Activated CD4-positive, alpha-beta T cell treated with anti-CD3 and anti-CD28 coated beads, Interleukin-10, Interleukin-2, amounts not matched to agents 100 ng/mL and 50 ng/mL, durations not matched to agents 16 hours and 8 hours (primary cell): ENCODE measurements at regions not wholly inside any gene's neighbourhood (a gene's known extent, or its start where the extent isn't known, plus 50 kb on each side); places are given as distances from the start of the nearest gene placed in this dataset.
"Not testable (repeated sequence)": the region's sequence is repeated elsewhere in the genome, so short reads cannot be mapped to it uniquely, and the experiment has no call there.

ENCODE experiments used
- DNase-seq: peaks from one replicate; pipeline ENCODE4 v3.0.0-alpha.2; 2020

- DNase-seq = no peak
Measured at GRCh38 chr11:81870066-81870412, 863.6 kb downstream of the FAM181B start.

- peak; percentile 95 for DNase-seq
Measured at GRCh38 chr11:81869351-81870065, 864.2 kb downstream of the FAM181B start.

- no peak for DNase-seq
Measured at GRCh38 chr11:81866896-81867295, 866.8 kb downstream of the FAM181B start.

- no peak for DNase-seq
Measured at GRCh38 chr11:81857386-81857785, 876.3 kb downstream of the FAM181B start.

GRCh38 chr11:81853791-81854190, 879.9 kb downstream of the FAM181B start:
- no peak for DNase-seq

GRCh38 chr11:81852896-81853295, 880.8 kb downstream of the FAM181B start:
- DNase-seq = no peak

GRCh38 chr11:81840380-81840779, 893.3 kb downstream of the FAM181B start:
- DNase-seq = no peak

GRCh38 chr11:81839976-81840375, 893.7 kb downstream of the FAM181B start:
- DNase-seq = no peak

- no peak for DNase-seq
Measured at GRCh38 chr11:81839016-81839415, 894.6 kb downstream of the FAM181B start.

- no peak for DNase-seq
Measured at GRCh38 chr11:81829976-81830375, 903.7 kb downstream of the FAM181B start.

- no peak for DNase-seq
Measured at GRCh38 chr11:81825346-81825745, 908.3 kb downstream of the FAM181B start.

GRCh38 chr11:81819462-81819861, 914.2 kb downstream of the FAM181B start:
- no peak for DNase-seq

GRCh38 chr11:81804858-81805257, 928.8 kb downstream of the FAM181B start:
- DNase-seq = no peak

- DNase-seq = no peak
Measured at GRCh38 chr11:81802591-81802990, 931.1 kb downstream of the FAM181B start.

- DNase-seq = no peak
Measured at GRCh38 chr11:81792416-81792815, 941.2 kb downstream of the FAM181B start.

GRCh38 chr11:81787584-81788049, 946.0 kb downstream of the FAM181B start:
- peak; percentile 72 for DNase-seq

- DNase-seq = no peak
Measured at GRCh38 chr11:81772166-81772565, 961.5 kb downstream of the FAM181B start.

GRCh38 chr11:81769906-81770305, 963.8 kb downstream of the FAM181B start:
- not testable (repeated sequence) for DNase-seq

GRCh38 chr11:81756864-81757595, 976.6 kb downstream of the FAM181B start:
- DNase-seq = no peak

- no peak for DNase-seq
Measured at GRCh38 chr11:81749245-81749644, 984.4 kb downstream of the FAM181B start.

- DNase-seq = no peak
Measured at GRCh38 chr11:81744336-81745116, 989.1 kb downstream of the FAM181B start.

- no peak for DNase-seq
Measured at GRCh38 chr11:81725701-81726100, 1008.0 kb downstream of the FAM181B start.

- no peak for DNase-seq
Measured at GRCh38 chr11:81717695-81718094, 1016.0 kb downstream of the FAM181B start.

GRCh38 chr11:81707881-81708280, 1025.8 kb downstream of the FAM181B start:
- DNase-seq = no peak
